GM18868 (cell line): ENCODE measurements at regions not wholly inside any gene's neighbourhood (a gene's known extent, or its start where the extent isn't known, plus 50 kb on each side); places are given as distances from the start of the nearest gene placed in this dataset.
A peak's percentile ranks its signal among the peaks of the same experiment; 100 is the strongest.

ENCODE experiments used
- ATAC-seq: cut with Tn5 transposase; IDR thresholded peaks from one replicate; pipeline ENCODE4 v1.9.1; 2021; ENCODE audit warnings: mild to moderate bottlenecking, moderate library complexity; ENCODE audit not compliant: unreplicated experiment

GRCh38 chr3:168476360-168476980 lies 380.7 kb upstream of the GOLIM4 start:
- ATAC-seq, result no peak

- no peak for ATAC-seq
Measured at GRCh38 chr3:168475704-168476103, 380.0 kb upstream of the GOLIM4 start.

- ATAC-seq, result no peak
Measured at GRCh38 chr3:168473334-168473890, 377.7 kb upstream of the GOLIM4 start.

- no peak for ATAC-seq
Measured at GRCh38 chr3:168472783-168473182, 377.1 kb upstream of the GOLIM4 start.

GRCh38 chr3:168470380-168470779 lies 374.7 kb upstream of the GOLIM4 start:
- no peak for ATAC-seq

GRCh38 chr3:168469436-168469835 lies 373.7 kb upstream of the GOLIM4 start:
- no peak for ATAC-seq

DNA sequence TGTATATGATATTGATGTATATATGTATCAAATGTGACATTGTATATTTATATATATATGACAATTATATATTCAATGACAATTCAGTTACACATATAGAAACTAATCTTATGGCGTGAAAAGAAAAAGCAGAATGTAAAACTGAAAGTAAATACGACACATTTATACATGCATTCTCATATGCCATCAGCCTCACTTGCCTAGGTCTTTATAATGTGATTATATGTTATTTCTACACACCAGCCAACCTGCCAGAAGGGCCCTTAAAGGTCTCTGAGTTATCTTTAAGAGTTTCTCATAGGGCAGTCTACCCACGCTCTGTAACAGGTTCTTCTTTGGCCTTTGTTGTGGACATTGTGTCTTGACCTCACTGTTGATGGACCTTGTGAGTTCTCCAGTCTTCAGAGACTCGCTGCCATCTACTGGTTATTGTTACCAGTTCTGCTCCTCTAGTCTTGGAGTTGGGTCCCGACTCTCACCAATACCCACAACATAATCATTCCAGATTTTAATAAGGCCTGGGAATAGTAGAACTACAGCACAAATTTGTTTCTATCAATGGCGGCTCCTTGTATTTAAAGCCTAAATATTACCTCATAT lies 371.5 kb upstream of the GOLIM4 start:
- peak; percentile 71 for ATAC-seq

- no peak for ATAC-seq
Measured at GRCh38 chr3:168461793-168462192, 366.1 kb upstream of the GOLIM4 start.

- no peak for ATAC-seq
Measured at GRCh38 chr3:168459226-168459784, 363.6 kb upstream of the GOLIM4 start.

GRCh38 chr3:168457954-168458539 lies 362.3 kb upstream of the GOLIM4 start:
- ATAC-seq, result no peak

DNA sequence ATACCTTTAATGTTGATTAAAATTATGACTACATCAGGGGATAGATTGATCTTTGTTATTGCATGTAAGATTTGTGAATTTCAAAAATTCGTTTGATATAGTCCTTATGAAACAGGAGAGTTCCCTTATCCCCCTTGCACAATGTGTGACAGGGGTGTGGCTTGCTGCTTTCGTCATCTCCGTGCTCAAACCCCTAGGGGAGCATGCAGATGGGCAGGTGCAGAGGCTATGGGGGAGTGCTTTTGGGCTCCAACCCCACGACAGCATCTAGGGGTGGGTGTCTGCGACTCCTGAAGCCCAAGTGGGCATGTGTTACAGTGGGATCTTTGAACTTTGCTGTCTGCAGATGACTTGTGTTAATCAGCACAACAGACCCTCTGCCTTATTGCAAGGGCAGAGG lies 360.1 kb upstream of the GOLIM4 start:
- ATAC-seq, result no peak

- no peak for ATAC-seq
Measured at GRCh38 chr3:168453623-168454022, 357.9 kb upstream of the GOLIM4 start.

DNA sequence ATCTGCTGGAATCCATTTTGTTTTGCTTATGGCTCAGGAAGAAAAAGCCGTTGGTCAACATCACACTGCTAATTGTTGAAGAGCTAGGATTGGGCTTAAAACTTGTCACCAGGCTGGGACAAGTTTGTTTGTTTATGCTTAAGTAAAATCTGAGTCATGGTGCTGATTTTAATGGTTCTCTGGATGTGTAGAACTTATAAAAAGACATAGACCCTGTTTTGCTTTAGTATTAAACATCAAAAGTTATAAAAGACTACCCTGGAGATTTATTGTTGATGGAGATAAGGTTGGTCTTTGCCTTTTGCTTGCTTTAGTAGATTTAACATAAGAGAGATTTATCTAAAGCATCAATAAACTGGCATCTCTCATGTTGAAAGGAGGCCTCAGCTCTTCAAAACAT lies 348.2 kb upstream of the GOLIM4 start:
- no peak for ATAC-seq

- no peak for ATAC-seq
Measured at GRCh38 chr3:168442502-168442901, 346.8 kb upstream of the GOLIM4 start.

DNA sequence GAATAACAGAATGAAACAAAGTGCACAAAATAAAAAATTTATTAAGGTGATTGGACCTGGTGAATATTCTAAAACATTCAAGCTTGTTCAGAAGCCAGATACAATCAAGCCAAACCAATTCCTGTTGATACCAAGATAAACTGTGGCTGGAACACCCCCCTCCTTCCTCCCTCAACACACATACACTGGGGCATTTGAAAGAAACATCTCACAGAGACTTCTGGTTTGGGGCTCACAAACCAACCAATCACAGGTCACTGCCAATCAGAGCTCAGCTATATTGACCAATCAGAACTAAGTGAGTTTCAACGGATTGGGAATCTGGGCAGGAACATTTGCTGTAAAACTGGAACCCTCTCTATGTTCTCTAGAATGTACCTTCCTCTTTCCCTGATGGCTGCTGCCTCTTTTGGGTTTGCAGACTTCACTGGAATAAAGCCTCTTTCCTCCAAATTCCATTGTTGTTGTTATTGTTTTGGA lies 340.6 kb upstream of the GOLIM4 start:
- no peak for ATAC-seq

GRCh38 chr3:168431491-168431890 lies 335.8 kb upstream of the GOLIM4 start:
- ATAC-seq, result no peak

- peak; percentile 32 for ATAC-seq
Measured at GRCh38 chr3:168427835-168428475, 332.2 kb upstream of the GOLIM4 start.

DNA sequence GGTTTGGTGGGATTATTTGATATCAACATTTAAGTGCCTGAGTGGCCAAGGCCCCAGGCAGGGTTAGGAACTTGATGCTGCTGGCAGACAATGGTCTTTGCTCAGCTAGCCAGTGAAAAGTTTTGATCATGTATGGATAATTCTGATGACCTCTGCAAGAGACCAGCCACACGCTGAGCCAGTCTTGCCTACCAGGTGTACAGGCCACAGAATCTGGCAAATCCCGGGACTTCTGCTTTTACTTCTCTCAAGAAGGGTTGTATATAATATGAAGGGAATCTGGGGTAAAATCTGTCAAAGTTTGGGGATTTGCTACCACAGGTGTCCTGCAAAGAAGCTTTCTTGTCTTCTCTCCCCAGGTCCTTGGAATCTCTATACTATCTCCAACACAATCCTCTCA lies 331.4 kb upstream of the GOLIM4 start:
- no peak for ATAC-seq

GRCh38 chr3:168425936-168426595 lies 330.3 kb upstream of the GOLIM4 start:
- no peak for ATAC-seq

DNA sequence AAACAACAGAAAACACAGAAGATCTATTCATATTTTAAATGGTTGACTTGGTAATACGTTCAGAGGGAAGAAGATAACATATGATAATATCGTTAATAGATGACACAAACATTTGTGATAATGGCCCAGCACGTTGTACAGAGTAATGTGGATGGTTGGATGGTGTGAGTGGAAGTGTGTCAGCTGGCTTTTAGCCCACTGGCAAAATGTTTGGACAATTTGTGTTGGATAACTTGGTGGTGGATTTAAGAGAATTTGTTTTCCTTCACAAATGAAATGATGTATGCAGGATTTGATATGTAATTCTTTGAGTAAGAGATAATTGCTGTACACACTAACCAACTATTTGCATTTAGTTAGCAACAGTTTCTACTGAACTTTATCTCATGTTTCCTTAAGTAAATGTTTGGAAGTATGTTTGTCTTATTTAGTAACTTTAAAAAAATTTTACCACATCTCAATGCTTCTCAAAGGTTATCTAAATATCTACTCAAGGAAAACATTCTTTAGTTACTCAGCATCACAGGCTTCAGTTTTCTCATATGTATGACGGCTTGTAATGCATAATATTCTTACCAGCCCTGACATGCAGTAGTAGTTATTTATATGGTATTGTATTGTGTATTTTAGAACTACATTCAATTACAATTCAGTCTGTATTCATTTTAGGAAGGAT lies 328.5 kb upstream of the GOLIM4 start:
- no peak for ATAC-seq
